ENCODE measurements at regions not wholly inside any gene's neighbourhood (a gene's known extent, or its start where the extent isn't known, plus 50 kb on each side); places are given as distances from the start of the nearest gene placed in this dataset.

GRCh38 chr22:49094858-49095257 is 732.8 kb downstream of the BRD1 start:
- no peak for DNase-seq (ENCODE audit: low spot score)

DNA sequence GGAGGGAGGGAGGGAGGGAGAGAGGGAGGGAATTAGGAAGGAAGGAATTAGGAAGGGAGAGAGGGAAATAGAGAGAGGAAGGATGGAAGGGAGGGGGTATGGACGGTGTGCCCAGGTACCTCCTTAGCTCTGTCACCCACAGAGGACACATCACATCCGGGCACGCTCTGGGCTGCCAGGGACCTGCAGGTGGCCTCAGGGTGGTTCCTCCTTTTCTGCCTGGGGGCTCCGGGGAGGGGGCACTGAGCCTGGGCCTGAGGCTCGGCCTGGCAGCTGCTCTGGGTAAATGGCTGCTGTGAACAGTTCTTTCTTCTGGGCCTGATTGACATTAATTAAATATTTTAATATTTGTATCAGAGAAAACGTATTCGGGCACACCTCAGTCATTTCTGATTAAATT is 733.5 kb downstream of the BRD1 start:
- DNase-seq (ENCODE audit: low spot score), result no peak

DNA sequence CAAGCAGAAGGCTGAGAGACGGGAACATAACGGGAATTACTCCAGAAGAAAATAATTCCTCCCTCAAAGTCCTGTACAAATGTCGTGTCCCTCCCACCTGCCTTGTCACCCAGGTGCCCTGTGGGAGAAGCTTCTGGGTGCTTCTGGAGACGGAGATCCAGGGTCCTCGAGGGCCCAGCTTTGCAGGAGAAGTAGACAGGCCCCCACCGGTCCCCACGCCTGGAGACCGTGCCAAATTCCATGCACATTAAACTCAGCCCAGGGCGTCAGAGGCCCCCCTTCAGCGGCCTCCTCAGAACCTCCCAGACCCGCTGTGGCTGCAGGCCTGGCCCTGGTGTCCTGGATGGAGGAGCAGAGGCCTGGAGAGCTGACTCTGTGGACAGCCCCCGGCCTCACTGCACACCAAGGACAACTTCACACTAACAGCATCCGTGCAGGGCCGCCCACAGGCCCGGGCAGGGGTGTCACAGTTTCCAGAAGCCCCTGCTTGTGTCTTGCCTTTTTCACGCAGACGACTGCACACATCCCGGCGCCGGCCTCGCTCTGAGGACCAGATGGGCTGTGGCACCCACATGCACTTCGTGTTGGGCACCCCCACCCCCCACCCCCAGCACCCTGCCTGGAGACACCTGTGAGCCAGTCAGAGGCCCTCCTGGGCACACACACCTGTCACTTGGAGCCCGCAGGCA is 734.3 kb downstream of the BRD1 start:
- DNase-seq (ENCODE audit: low spot score), result no peak

DNA sequence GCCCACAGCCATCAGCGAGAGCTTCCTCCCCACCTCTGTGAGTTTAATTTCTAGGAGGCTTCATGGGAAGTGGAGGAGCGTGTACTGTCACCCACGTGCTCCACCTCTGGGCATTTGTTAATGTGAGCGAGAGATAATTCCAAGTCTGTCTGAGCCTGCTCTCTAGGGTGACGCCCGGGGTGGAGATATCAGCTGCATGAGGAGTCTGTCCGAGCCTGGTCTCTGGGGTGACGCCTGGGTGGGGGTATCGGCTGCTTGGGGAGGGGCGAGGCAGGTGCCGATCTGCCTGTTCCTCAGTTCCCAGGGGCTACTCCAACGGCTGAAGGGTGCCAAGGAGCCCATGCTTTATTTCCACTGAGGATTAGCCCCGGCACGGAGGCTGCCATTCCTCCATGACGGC is 735.0 kb downstream of the BRD1 start:
- no peak for DNase-seq (ENCODE audit: low spot score)

DNA sequence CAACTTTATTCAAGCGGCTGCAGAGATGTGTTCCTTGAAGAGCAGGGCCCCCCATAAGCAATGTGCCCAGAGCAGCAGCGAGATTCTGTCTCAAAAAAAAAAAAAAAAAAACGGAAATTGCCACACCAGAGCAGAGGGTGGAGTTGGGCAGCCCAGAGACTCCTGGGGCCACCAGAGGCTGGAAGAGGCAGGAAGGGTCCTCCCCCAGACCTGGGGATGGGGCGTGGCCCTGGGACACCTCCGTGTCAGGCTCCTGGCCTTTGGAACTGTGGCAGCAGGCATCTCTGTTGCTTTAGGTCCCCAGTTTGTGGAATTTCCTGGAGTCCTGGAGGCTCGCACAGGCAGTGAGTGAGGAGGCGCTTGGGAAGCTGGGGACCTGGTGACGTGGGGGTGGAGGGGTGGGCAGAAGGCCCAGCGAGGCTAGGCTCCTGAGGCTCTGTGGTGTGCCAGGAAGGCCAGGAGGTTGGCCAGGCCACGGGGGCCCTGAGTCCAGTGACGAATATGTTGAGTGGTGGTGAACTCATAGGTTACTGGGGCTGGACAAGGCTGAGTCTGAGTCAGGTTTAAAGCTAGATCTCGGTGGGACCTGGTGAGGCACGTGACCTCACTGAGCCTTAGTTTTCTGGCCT is 735.6 kb downstream of the BRD1 start:
- DNase-seq (ENCODE audit: low spot score), result no peak

DNA sequence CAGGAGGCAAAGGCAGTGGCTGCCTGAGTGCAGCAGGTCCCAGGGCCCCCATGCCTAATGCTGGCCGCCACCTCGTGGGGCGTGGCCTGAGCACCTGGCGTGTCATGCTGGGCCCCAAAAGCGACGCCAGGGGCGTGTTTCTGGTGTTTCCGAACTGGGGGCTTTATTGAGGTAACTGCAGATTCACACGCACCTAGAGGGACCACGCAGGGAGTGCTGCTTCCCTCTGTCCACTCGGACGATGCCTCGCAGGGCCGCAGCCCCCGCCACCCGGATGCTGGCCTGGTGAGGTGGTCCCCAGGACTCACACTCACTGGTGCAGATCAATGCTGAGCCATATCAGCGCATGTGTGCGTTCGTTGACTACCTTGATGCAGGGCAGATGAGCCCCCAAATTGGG is 736.2 kb downstream of the BRD1 start:
- DNase-seq (ENCODE audit: low spot score), result no peak

- DNase-seq (ENCODE audit: low spot score), result no peak
Observed at GRCh38 chr22:49090853-49091135, 736.9 kb downstream of the BRD1 start.

DNA sequence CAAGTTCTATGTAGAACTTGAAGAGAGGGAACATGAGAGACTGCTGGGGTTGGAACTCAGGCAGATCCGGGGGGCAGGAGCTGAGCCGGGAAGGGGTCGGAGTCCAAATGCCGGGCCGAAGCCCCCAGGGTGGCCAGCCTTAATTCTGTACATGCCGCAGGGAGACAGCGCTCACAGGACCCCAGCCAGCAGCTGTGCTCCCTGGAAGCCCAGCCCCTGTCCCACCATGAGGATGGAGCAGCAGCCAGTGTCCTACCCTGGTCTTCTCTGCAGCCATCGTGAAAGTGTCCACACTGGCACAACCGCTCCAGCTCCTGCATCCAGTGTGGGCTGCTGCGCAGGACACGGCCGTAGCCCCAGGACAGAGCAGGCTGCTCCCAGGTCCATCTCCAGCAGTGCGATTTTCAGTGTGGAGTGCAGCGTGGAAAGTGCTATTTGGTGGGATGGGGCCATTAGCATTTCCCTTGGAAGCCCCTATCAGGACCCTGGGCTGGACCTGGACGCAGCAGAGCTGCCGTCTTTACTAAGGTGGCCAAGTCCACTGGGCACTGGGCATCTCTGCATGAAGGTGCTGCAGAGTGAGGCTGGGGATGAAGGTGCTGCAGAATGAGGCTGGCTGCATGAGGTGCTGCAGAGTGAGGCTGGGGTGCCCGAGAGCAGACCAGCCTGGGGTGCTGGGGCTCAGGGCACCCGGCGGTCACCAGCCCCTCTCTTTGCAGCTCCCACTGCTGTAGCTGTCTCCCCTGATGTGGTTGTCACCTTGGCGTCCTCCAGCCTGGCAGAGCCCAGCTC is 737.4 kb downstream of the BRD1 start:
- DNase-seq (ENCODE audit: low spot score), result no peak

GRCh38 chr22:49088801-49089791 is 738.6 kb downstream of the BRD1 start:
- DNase-seq (ENCODE audit: low spot score), result no peak

DNA sequence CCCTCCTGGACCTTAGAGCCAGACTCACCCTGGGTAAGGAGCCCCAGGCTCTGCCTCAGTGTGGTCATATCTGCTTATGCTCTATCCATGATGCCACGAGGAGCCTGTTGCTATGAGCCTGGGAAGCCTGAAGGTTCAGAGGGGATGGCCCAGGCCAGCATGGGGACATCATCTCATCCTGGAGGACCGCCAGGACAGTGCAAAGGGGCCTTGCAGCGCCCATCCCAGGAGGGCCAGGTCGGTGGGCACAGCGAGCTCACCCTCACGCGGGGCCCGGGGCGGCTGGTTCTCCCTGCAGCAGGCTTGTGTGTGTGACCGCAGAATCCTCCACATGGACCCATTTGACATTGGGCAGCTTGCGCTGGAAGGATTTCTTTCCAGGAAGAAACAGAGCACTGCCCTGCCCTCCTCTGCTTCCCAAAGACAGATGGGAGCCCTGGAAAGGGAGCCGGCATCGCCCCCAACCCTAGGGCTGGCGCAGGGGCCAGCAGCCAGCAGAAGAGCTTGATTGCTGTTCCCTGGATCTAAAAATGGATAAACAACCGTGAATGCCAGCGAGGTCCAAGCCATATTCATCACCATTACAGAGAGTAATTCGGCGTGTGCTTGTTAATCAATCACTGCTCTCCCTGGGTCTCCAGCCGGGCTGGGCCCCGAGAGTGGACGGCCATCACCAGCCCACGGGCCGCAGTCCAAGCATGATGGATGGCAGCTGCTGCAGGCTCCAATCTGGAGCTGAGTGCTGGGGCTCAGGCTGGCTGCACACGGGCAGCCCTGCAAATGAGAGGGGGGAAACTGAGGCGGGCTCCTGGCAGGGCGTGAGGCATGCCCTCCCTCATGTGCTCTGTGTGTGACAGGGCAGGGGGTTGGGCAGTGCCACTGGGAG is 739.7 kb downstream of the BRD1 start:
- no peak for DNase-seq (ENCODE audit: low spot score)

DNA sequence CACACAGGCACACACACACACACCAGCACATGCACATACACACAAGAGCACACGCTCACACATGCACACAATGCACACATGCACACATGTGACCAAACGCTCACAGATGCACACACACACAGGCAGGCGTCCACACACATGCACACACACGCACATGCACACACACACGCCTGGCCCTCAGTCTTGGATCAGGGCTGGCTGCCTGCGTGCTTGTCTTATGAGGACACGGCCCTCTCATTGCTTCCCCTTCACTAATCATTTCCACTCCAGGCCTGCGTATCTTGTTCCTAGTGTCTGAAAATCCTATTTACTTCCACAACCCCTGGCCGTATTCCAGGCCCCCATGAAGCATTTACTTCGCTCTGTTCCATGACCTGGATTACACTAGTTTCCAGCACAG is 740.5 kb downstream of the BRD1 start:
- no peak for DNase-seq (ENCODE audit: low spot score)

DNA sequence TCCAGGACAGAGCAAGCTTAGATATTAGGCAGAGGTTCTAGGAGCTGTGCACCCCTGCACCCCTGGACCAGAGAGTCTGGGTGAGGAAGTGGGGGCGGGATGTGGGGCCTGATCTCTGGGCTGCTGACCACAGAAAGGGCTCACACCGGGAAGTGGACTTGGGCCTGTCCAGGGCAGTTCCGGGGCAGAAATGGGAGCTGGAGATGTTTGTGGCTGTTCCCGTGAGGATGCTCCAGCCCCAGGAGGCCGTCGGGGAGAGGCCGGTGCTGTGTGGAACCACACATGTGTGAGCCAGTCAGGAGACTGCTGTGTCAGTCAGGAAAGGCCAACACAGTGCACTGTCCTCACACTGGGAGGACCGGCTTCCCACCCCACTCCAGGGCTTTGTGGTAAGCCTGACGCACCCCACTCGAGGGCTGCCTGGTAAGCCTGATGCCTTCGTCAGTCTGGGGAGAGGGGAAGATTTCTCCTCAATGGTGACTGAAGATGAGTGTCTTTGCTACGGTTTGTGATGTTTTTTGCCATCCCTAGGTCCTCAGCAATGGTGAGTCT is 741.0 kb downstream of the BRD1 start:
- no peak for DNase-seq (ENCODE audit: low spot score)

- DNase-seq (ENCODE audit: low spot score), result no peak
Observed at GRCh38 chr22:49086181-49086580, 741.5 kb downstream of the BRD1 start.

- DNase-seq (ENCODE audit: low spot score), result no peak
Observed at GRCh38 chr22:49084206-49084605, 743.5 kb downstream of the BRD1 start.

DNA sequence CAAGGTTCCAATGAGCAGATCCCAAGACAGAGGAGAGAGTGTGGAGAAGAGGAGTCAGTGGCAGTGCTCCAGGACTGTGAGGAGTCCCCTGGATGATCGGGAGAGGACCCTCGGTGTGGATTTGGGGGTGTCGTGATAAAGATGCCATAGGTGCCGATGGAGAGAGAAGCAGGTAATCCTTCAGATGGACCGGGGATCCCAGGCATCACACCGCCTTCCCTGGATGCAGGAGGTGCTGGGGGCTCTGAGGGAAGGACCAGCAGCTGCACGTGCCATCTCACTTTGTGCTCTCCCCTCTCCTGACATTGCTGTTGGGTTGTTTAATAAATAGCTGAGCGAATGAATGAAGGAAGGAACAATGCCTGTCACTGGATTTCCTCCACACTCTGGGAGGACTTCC is 744.1 kb downstream of the BRD1 start:
- no peak for DNase-seq (ENCODE audit: low spot score)

- no peak for DNase-seq (ENCODE audit: low spot score)
Observed at GRCh38 chr22:49082451-49082850, 745.2 kb downstream of the BRD1 start.

- no peak for DNase-seq (ENCODE audit: low spot score)
Observed at GRCh38 chr22:49081926-49082325, 745.7 kb downstream of the BRD1 start.

GRCh38 chr22:49081261-49081666 is 746.4 kb downstream of the BRD1 start:
- DNase-seq (ENCODE audit: low spot score), result no peak

DNA sequence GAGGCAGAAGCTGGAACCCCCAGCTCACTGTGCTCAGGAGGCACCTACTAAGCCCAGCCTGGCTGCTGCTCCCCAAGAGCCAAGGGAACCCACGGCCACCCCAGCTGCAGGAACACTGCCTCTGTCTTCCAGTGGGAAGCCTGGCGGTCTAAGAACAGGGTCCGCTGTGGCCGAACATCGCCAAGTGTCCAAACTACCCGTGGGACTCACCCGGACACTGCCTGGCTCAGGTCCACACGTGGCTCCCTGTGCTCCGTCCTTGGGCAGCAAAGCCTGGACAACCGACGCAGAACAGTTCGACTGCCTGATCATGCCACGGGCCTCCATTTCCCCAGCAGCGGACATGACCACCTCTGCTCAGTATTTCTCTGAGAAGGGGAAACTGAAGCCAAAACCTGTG is 747.0 kb downstream of the BRD1 start:
- DNase-seq (ENCODE audit: low spot score), result no peak

DNA sequence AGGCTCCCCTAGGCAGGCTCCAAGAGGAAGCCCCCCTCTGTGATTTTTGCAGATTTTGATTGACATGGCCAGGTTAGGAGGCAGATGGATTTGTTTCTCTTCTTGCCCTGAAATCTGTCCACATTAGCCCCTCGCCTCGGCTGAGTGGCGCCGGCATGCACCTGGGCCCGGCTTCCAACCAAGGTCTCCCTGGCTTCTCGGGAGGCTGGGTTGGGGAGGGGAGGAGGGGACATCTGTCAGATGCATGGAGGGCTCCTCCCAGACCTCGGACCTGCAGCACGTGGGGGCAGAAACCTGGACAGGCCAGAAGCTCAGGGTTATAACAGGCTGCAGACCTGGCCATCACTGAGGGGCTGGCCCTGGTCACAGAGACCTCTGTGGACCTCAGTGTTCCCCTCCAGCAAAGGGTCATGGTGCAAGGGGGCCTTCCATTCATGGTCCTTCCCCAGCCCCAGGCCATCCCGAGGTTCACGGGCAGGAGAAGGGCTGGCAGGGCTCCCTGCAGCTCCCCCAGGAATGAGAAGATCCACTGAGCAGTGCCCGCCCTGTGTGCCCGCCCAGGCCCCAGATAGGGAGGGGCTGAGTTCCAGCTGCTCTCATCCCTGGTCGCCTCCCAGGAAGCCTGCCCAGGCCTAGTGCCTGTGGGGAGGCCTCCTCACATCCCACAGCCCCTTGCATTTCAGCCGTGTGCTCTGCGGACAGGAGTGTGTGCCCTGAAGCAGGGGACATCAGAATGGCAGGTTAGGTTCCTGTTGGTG is 747.8 kb downstream of the BRD1 start:
- no peak for DNase-seq (ENCODE audit: low spot score)

All from putamen (tissue), 1 donor.